ENCODE measurements at regions not wholly inside any gene's neighbourhood (a gene's known extent, or its start where the extent isn't known, plus 50 kb on each side); places are given as distances from the start of the nearest gene placed in this dataset.

DNA sequence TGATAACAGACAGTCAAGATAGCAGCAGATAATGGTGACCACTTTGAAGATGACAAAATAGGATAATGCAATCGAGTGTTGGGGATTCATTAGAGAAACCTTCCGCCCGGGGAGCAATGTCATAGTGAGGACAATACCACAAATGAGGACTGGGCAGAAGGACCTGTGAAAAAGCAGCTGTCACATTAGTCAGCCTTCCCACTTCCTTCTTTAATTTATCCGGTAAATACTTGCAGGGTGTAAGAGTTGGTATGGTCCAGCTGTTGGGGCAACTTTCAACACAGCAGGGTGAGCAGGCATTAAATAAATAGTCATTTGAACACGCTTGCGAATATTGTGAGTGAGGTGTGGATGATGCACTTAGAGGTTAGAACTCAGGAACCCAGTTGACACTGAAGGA lies 132.5 kb upstream of the KIRREL3 start:
- TF ChIP-seq POLR2A (IDR thresholded peaks at IDR 0.05) = no peak
- TF ChIP-seq, protein P1, sequence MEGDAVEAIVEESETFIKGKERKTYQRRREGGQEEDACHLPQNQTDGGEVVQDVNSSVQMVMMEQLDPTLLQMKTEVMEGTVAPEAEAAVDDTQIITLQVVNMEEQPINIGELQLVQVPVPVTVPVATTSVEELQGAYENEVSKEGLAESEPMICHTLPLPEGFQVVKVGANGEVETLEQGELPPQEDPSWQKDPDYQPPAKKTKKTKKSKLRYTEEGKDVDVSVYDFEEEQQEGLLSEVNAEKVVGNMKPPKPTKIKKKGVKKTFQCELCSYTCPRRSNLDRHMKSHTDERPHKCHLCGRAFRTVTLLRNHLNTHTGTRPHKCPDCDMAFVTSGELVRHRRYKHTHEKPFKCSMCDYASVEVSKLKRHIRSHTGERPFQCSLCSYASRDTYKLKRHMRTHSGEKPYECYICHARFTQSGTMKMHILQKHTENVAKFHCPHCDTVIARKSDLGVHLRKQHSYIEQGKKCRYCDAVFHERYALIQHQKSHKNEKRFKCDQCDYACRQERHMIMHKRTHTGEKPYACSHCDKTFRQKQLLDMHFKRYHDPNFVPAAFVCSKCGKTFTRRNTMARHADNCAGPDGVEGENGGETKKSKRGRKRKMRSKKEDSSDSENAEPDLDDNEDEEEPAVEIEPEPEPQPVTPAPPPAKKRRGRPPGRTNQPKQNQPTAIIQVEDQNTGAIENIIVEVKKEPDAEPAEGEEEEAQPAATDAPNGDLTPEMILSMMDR (IDR thresholded peaks at IDR 0.05) = no peak
- Histone ChIP-seq H3K9me3 (no peaks in the 10 kb centered on the region), H3K27me3 (peaks cover 0 to 4% of the 10 kb centered on the region in 2 donors), H3K4me3 (no peak overlapping the region), H3K27ac (no peak overlapping the region), H3K36me3 (replicated peaks in 1 of 2; ENCODE audit: insufficient read depth in 1 of 2, low read depth in 2 of 2) (no peaks in the 10 kb centered on the region), H3K4me1 (no peaks in the 10 kb centered on the region)
- intact Hi-C loops (cut with DNase I) = no loop called here
- WGBS, 2 donors = 43 to 48% methylated on average over 6 of the region's 6 CpGs
- ATAC-seq (no peak), DNase-seq (no peak)

DNA sequence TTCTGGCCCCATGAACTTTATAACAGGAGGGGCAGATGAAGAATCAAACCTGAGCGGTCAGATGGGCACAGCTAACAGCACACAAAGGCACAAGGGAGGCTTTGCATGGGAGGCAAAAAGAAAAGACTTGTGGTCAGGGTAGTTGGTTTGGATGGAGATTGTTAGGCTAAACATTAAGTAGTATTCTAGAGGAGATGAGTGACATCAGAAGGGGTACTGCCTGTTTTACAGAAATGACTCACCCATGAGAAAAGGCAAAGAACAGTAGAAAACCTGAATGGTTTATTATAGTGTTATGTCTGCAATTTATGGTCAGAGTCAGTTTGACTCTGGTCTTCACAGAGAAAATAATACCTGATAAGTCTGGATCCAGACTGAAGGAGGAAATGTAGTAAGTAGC lies 129.8 kb upstream of the KIRREL3 start:
- 55 to 88% methylated on average over 1 of the region's 1 CpG for WGBS, 2 donors
- no peak for ATAC-seq
- Histone ChIP-seq H3K4me3 (no peak overlapping the region), H3K36me3 (replicated peaks in 1 of 2; ENCODE audit: insufficient read depth in 1 of 2, low read depth in 2 of 2) (no peaks in the 10 kb centered on the region), H3K27ac (no peak overlapping the region), H3K9me3 (no peaks in the 10 kb centered on the region), H3K4me1 (no peaks in the 10 kb centered on the region), H3K27me3 (peaks cover 0 to 4% of the 10 kb centered on the region in 2 donors)
- intact Hi-C loops (cut with DNase I) = no loop called here
- TF ChIP-seq, protein P1 (IDR thresholded peaks at IDR 0.05) = no peak
- TF ChIP-seq POLR2A (IDR thresholded peaks at IDR 0.05) = no peak
- no peak for DNase-seq

DNA sequence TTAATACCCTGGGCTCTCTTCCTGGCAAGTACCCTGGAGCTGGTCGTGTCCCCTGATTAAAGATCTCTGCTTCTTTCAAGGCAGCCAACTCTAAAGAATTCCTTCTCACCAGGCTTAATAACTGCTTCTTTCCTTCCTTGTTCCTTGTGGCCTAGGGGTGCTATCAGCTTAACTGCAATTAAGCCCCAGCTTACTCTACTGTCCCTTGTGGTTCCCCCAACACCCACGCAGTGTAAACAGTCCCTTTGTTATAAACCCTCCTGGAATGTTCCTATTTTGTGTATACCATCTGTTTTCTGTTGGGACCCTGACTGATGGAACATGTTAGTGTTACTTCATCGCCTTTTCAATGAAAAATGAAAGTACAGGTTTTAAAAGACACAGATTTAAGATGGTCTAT lies 126.4 kb upstream of the KIRREL3 start:
- ATAC-seq = no peak
- no peak overlapping the region for H3K27ac ChIP-seq
- no peaks in the 10 kb centered on the region for H3K27me3 ChIP-seq
- no peaks in the 10 kb centered on the region for H3K4me1 ChIP-seq
- no peaks in the 10 kb centered on the region for H3K9me3 ChIP-seq
- WGBS, 2 donors = 49 to 59% methylated on average over 3 of the region's 3 CpGs
- intact Hi-C loops (cut with DNase I) = no loop called here
- TF ChIP-seq POLR2A (IDR thresholded peaks at IDR 0.05) = no peak
- TF ChIP-seq, protein P1 (IDR thresholded peaks at IDR 0.05) = no peak
- no peak overlapping the region for H3K4me3 ChIP-seq
- DNase-seq = no peak
- H3K36me3 ChIP-seq (replicated peaks in 1 of 2; ENCODE audit: insufficient read depth in 1 of 2, low read depth in 2 of 2) = no peaks in the 10 kb centered on the region

DNA sequence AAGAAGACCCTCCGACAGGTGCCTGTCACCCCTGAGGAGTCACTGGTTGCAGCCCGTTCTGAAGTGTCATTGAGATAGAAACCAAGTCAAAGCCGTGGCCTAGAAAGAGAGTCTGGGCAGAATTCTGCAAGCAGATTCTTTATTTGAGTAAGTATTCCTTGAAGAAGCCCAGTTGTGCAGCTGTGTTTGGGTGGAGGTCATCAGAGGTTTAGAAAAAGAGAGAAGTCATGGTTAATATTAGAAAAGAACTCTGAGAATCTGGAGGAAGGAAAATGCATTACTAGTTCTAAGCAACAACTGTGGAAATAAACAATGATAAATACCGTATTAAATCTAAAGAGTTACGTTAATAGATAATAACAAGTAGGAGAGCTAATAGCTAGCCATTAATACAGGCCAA lies 118.8 kb upstream of the KIRREL3 start:
- DNase-seq (no peak), ATAC-seq (no peak)
- intact Hi-C loops (cut with DNase I) = no loop called here
- Histone ChIP-seq H3K36me3 (replicated peaks in 1 of 2; ENCODE audit: insufficient read depth in 1 of 2, low read depth in 2 of 2) (no peaks in the 10 kb centered on the region), H3K4me3 (no peak overlapping the region), H3K27ac (no peak overlapping the region), H3K4me1 (peaks cover 13% of the 10 kb centered on the region), H3K27me3 (no peaks in the 10 kb centered on the region), H3K9me3 (no peaks in the 10 kb centered on the region)
- 69 to 73% methylated on average over 5 of the region's 5 CpGs for WGBS, 2 donors
- no peak for TF ChIP-seq POLR2A (IDR thresholded peaks at IDR 0.05)
- TF ChIP-seq, protein P1 (IDR thresholded peaks at IDR 0.05) = no peak

DNA sequence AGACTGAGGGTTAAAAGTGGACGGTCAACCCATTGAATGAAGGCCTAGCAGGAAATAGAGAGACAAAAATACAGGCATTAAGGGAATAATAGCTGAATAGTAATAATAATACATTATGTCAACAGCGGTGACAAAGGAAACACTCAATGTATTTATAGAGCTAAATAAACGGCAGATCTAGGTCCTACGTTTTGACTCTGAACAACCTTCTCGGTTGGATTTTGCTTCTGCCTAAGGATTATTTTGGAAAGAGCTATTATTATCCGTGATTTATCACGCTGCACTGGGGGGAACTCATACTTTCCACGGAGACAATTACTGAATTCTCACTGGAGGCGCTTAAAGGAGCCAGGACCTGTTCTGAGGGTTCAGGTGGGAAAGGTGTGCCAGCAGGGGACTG lies 118.2 kb upstream of the KIRREL3 start:
- TF ChIP-seq, protein P1 (IDR thresholded peaks at IDR 0.05) = no peak
- TF ChIP-seq POLR2A (IDR thresholded peaks at IDR 0.05) = no peak
- Histone ChIP-seq H3K4me1 (peaks cover 13% of the 10 kb centered on the region), H3K27ac (no peak overlapping the region), H3K36me3 (replicated peaks in 1 of 2; ENCODE audit: insufficient read depth in 1 of 2, low read depth in 2 of 2) (no peaks in the 10 kb centered on the region), H3K9me3 (no peaks in the 10 kb centered on the region), H3K27me3 (no peaks in the 10 kb centered on the region), H3K4me3 (no peak overlapping the region)
- WGBS, 2 donors = 67 to 78% methylated on average over 9 of the region's 9 CpGs
- intact Hi-C loops (cut with DNase I) = no loop called here
- ATAC-seq = no peak
- no peak for DNase-seq

All from body of pancreas (tissue), 4 donors.